Stomach (tissue), 4 donors: ENCODE measurements at regions not wholly inside any gene's neighbourhood (a gene's known extent, or its start where the extent isn't known, plus 50 kb on each side); places are given as distances from the start of the nearest gene placed in this dataset.

Experiments
- EP300 ChIP-seq: sonication (generic); formaldehyde crosslinking; IDR thresholded peaks from one replicate; pipeline ENCODE4 v1.6.1; 2017; ENCODE audit warnings: antibody characterized with exemption
- POLR2A ChIP-seq, 4 donors: fragments of 450-650 bp; IDR thresholded peaks; one replicate each; pipeline ENCODE4 v1.6.1; 2016; ENCODE audit warnings: antibody characterized with exemption in 4 of 4, control low read depth in 2 of 4, mild to moderate bottlenecking in 1 of 4, moderate library complexity in 1 of 4
- TF ChIP-seq, protein P1 (sequence below), 7 experiments: fragments of 450-650 bp in 4 of 7; fragments of 200-600 bp in 3 of 7; sonication (generic) in 3 of 7; IDR thresholded peaks; one replicate each; pipeline ENCODE4 v1.5.1; 2016 to 2019; ENCODE audit warnings: antibody characterized with exemption in 7 of 7, control low read depth in 2 of 7, mild to moderate bottlenecking in 1 of 7

GRCh38 chr16:7227229-7227721 is 105.4 kb upstream of the RBFOX1 start:
- no peak for TF ChIP-seq EP300
- TF ChIP-seq, protein P1, sequence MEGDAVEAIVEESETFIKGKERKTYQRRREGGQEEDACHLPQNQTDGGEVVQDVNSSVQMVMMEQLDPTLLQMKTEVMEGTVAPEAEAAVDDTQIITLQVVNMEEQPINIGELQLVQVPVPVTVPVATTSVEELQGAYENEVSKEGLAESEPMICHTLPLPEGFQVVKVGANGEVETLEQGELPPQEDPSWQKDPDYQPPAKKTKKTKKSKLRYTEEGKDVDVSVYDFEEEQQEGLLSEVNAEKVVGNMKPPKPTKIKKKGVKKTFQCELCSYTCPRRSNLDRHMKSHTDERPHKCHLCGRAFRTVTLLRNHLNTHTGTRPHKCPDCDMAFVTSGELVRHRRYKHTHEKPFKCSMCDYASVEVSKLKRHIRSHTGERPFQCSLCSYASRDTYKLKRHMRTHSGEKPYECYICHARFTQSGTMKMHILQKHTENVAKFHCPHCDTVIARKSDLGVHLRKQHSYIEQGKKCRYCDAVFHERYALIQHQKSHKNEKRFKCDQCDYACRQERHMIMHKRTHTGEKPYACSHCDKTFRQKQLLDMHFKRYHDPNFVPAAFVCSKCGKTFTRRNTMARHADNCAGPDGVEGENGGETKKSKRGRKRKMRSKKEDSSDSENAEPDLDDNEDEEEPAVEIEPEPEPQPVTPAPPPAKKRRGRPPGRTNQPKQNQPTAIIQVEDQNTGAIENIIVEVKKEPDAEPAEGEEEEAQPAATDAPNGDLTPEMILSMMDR (IDR thresholded peaks at IDR 0.05) = no peak
- TF ChIP-seq POLR2A (IDR thresholded peaks at IDR 0.05) = no peak
